ENCODE measurements at regions not wholly inside any gene's neighbourhood (a gene's known extent, or its start where the extent isn't known, plus 50 kb on each side); places are given as distances from the start of the nearest gene placed in this dataset.

DNA sequence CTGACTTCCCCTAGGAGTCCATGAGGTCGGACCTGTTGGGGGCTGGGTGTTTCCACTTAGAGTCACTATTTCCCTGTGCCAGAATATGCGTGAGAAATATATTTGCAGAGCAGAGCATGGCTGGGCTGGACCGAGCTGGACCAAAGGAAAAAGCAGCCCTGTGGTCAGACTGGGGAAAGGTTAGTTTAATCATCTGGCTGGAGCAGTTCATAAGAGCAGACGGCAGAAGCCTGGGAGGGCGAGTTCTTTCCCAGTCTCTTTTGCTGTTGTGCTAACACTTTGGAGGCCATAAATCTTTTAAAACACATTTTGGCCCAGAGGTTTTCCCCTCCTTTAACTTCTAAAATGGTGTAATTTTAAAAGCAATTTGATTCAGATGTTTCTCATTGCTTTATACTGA lies 66.5 kb downstream of the GLI2 start:
- TF ChIP-seq, protein P1, sequence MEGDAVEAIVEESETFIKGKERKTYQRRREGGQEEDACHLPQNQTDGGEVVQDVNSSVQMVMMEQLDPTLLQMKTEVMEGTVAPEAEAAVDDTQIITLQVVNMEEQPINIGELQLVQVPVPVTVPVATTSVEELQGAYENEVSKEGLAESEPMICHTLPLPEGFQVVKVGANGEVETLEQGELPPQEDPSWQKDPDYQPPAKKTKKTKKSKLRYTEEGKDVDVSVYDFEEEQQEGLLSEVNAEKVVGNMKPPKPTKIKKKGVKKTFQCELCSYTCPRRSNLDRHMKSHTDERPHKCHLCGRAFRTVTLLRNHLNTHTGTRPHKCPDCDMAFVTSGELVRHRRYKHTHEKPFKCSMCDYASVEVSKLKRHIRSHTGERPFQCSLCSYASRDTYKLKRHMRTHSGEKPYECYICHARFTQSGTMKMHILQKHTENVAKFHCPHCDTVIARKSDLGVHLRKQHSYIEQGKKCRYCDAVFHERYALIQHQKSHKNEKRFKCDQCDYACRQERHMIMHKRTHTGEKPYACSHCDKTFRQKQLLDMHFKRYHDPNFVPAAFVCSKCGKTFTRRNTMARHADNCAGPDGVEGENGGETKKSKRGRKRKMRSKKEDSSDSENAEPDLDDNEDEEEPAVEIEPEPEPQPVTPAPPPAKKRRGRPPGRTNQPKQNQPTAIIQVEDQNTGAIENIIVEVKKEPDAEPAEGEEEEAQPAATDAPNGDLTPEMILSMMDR (conservative IDR thresholded peaks at IDR 0.05; ENCODE audit: low read depth, low read length): no peak
- TF ChIP-seq EZH2 (IDR thresholded peaks at IDR 0.05; ENCODE audit: low read length, unreplicated experiment) (no peak), EZH2phosphoT487 (IDR thresholded peaks at IDR 0.05; ENCODE audit: borderline replicate concordance, low read length) (no peak)

Data from PC-3 (cell line).